Right lobe of liver (tissue), 6 donors: ENCODE measurements at regions not wholly inside any gene's neighbourhood (a gene's known extent, or its start where the extent isn't known, plus 50 kb on each side); places are given as distances from the start of the nearest gene placed in this dataset.
A peak's percentile ranks its signal among the peaks of the same experiment; 100 is the strongest.

Experiments
- ATAC-seq, 4 donors: fragments of 200-7000 bp; cut with Tn5 transposase; one replicate each; pipeline ENCODE4 v1.9.1; 2020; ENCODE audit warnings: mild to moderate bottlenecking in 4 of 4, moderate library complexity in 4 of 4
- DNase-seq, 3 donors: peaks; one replicate each; pipeline ENCODE4 v3.0.0-alpha.2; 2020
- H3K27ac ChIP-seq, 3 donors: fragments of 200-600 bp; one replicate each; pipeline ENCODE4 v1.8.0; 2022
- H3K27me3 ChIP-seq, 2 donors: fragments of 200-600 bp; one replicate each; pipeline ENCODE4 v1.8.0; 2022
- H3K36me3 ChIP-seq, 4 donors: fragments of 200-600 bp; sonication (generic) in 1 of 4; one replicate each; pipeline versions ENCODE4 v1.5.1 to v1.8.0; 2017 to 2022; ENCODE audit warnings: control low read depth in 1 of 4
- H3K4me1 ChIP-seq, 4 donors: fragments of 200-600 bp; sonication (generic) in 1 of 4; one replicate each; pipeline versions ENCODE4 v1.5.1 to v1.8.0; 2017 to 2022; ENCODE audit warnings: control low read depth in 1 of 4
- H3K4me3 ChIP-seq, 3 donors: fragments of 200-600 bp; one replicate each; pipeline ENCODE4 v1.8.0; 2022
- H3K9me3 ChIP-seq, 4 donors: fragments of 200-600 bp; sonication (generic) in 1 of 4; one replicate each; pipeline versions ENCODE4 v1.5.1 to v1.8.0; 2017 to 2022; ENCODE audit warnings: control low read depth in 1 of 4
- POLR2A ChIP-seq: fragments of 450-650 bp; IDR thresholded peaks from one replicate; pipeline ENCODE4 v1.6.1; 2017; ENCODE audit warnings: antibody characterized with exemption, mild to moderate bottlenecking
- WGBS: methylation state at CpG from one replicate; pipeline ENCODE4 v1.1.6; 2018; ENCODE audit warnings: low coverage, low lambda C conversion rate; ENCODE audit not compliant: insufficient coverage; ENCODE audit errors: missing lambda C conversion rate; 5-methylcytosine and 5-hydroxymethylcytosine counted together
- intact Hi-C, 2 donors: fragments of 100-400 bp; cut with DNase I; formaldehyde crosslinking; loops; one replicate each; pipeline versions ENCODE4 v1.11.2 to v1.14.1; 2022
- TF ChIP-seq, protein P1 (sequence below), 4 donors: fragments of 200-600 bp in 3 of 4; fragments of 450-650 bp in 1 of 4; IDR thresholded peaks; one replicate each; pipeline versions ENCODE4 v1.5.1 to v1.8.0; 2016 to 2022; ENCODE audit warnings: antibody characterized with exemption in 4 of 4, mild to moderate bottlenecking in 2 of 4
- donor health status: DM: no; HTN: yes; CAD: no.
- donor health status: DM: no; HTN: no; CAD: no.
- donor health status: DM: no; HTN: no; CAD: no.
- donor health status: DM: no; HTN: yes; CAD: no.
- donor health status: DM: no; HTN: yes; CAD: no.

DNA sequence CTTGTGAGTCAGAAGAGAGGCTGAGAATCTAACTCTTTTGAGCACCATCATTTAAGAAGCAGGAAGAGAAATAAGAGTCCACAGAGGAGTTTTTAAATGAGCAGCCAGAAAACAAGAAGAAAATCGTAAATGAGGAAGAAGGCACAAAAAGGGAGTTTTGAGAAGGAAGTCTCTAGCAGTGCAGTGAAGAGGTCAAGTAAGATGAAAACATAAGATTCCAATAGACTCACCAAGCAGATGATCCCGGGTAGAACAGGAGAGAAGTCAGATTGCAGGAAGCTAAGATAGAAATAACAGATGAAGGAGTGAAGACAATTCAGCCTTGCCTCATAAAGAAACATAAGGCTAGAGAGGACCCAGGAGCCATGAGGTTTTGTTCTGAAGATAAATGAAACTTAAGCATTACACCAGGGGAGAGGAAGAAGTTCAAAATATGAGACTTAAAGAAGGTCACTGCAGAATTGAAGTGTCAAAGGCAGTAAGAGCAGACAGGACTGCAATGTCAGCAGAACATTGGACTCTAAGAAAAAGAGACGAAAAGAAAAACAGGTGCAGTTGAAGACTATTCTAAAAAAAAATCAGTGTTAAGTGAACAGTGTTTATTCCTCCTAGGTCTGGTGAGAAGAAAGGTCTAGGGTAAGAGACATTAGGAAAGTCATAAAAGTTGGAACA lies 229.0 kb downstream of the SEC23A start:
- TF ChIP-seq, protein P1, sequence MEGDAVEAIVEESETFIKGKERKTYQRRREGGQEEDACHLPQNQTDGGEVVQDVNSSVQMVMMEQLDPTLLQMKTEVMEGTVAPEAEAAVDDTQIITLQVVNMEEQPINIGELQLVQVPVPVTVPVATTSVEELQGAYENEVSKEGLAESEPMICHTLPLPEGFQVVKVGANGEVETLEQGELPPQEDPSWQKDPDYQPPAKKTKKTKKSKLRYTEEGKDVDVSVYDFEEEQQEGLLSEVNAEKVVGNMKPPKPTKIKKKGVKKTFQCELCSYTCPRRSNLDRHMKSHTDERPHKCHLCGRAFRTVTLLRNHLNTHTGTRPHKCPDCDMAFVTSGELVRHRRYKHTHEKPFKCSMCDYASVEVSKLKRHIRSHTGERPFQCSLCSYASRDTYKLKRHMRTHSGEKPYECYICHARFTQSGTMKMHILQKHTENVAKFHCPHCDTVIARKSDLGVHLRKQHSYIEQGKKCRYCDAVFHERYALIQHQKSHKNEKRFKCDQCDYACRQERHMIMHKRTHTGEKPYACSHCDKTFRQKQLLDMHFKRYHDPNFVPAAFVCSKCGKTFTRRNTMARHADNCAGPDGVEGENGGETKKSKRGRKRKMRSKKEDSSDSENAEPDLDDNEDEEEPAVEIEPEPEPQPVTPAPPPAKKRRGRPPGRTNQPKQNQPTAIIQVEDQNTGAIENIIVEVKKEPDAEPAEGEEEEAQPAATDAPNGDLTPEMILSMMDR (IDR thresholded peaks at IDR 0.05), result no peak
- no peak for TF ChIP-seq POLR2A
- Histone ChIP-seq H3K4me3 (no peak overlapping the region), H3K4me1 (peaks cover 0 to 5% (median 2%) of the 10 kb centered on the region in 4 donors), H3K27me3 (no peaks in the 10 kb centered on the region), H3K36me3 (no peaks in the 10 kb centered on the region), H3K27ac (no peak overlapping the region), H3K9me3 (no peaks in the 10 kb centered on the region)
- ATAC-seq, result peak in 3 of 4 donors; percentile 19 to 71 (median 47)
- no peak for DNase-seq
- intact Hi-C loops, result loop anchor here in 1 of 2 donors (10.0 kb wide), 1 partner anchor 149 kb away; no protein-coding TSS in a partner anchor
- 34% methylated on average over 3 of the region's 3 CpGs for WGBS

DNA sequence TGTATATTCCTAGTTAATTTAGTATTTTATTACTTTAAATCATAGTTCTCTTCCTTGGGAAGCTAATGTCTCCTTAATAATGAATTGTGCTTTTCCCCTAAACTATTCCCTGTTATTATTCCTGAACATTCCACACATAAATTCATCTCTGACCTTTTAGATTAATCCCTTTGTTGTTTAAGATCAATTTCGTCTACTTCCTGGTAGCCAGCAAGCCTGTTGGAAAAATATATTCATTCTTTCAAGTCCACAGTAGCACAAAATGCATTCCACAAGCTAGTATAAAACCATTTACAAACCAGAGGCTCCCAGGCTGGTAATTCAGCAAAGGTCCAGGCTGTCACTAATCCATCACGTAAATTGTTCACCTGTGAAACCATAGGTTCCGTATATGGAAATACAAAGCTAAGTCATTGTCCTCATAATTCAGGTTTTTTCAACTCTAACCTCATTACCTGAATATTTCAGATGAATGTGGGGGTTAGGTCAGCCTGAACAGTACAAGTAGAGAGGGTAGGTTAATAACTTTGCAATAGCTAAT lies 232.7 kb downstream of the SEC23A start:
- no peaks in the 10 kb centered on the region for H3K36me3 ChIP-seq
- no peak for DNase-seq
- no peaks in the 10 kb centered on the region for H3K27me3 ChIP-seq
- H3K4me3 ChIP-seq, result no peak overlapping the region
- no peaks in the 10 kb centered on the region for H3K9me3 ChIP-seq
- H3K27ac ChIP-seq, result no peak overlapping the region
- H3K4me1 ChIP-seq, result peaks cover 0 to 15% (median 7%) of the 10 kb centered on the region in 4 donors
- TF ChIP-seq, protein P1 (IDR thresholded peaks at IDR 0.05), result no peak
- TF ChIP-seq POLR2A, result no peak
- ATAC-seq, result no peak
- intact Hi-C loops, result loop anchor here in 1 of 2 donors (10.0 kb wide), 1 partner anchor 146 kb away; no protein-coding TSS in a partner anchor
- 79% methylated on average over 3 of the region's 3 CpGs for whole genome bisulfite sequencing

DNA sequence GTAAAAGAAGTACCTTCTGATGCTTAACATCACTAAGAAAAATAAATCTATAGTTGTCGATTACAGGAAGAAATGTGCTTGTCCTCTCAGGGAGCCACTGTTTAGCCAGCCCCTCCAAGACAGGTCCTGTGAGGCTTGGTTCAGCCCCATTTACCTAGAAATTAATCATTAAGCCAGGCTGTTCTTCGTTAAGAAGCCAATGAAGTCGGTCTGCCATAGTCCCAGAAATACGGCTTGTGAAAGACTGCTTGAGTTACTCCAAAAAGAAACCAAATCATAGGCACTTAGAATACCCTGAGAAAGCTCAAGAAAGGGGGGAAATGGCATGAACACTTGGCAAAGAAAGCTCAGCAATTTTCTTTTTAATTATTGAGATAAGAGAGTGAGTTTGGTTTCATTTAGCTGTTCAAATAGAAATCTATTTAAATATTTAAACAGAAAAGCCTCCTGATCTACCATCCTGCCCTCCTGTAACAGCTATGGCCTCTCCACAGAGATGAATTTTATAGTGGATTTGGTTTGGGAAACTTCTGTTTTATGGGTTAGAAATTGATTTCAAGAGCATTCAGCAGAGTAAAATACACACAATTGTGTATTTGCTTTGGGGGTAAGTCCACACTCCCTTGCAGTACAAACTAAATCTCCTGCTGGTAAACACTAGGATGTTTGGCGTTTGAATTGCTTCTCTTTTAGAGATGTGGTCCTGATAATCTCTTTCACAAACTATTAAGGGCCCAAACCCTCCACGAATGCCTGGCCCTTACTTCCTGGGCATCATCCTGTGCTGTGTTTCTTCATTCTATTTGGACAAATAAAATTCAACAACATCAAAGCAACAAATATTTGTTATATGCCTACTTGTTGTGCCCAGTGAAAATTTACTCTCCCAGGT lies 234.4 kb downstream of the SEC23A start:
- Histone ChIP-seq H3K4me1 (peaks cover 0 to 15% (median 7%) of the 10 kb centered on the region in 4 donors), H3K9me3 (no peaks in the 10 kb centered on the region), H3K4me3 (peak overlapping the region; percentile 10 to 42 (median 13)), H3K36me3 (no peaks in the 10 kb centered on the region), H3K27ac (peak overlapping the region in 2 of 3 donors; percentile 13 to 64), H3K27me3 (no peaks in the 10 kb centered on the region)
- peak; percentile 84 to 93 (median 89) for ATAC-seq
- no peak for TF ChIP-seq POLR2A
- TF ChIP-seq, protein P1 (IDR thresholded peaks at IDR 0.05), result no peak
- 29% methylated on average over 6 of the region's 6 CpGs for WGBS
- DNase-seq, result no peak
- intact Hi-C loops, result loop anchor here in 1 of 2 donors (10.0 kb wide), 1 partner anchor 146 kb away; no protein-coding TSS in a partner anchor

DNA sequence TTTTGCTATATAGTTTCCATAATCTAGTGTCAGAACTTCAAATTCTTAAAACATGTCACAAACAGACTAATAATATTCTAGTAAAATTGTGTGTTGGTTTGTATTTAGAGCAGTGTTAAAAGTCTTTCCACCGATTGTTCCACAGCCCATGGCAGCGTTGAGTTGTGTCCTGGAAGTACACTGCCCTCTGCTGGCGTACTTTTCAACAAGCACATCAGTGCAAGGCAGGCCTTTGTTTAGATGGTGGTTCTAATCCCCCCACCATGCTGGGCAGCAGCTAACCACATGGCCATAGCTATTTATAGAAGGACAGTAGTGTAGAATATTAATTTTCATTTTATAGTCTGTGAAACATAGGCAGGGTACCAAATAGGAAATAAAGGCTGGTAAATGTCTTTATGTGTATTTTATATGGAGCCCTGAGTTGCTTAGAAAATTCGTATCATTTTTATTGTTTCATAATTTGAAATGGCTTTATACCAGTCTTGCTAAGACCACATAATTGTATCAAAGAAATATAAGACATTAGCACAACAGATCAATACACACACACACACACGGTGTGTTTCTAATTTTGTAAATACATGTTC lies 235.4 kb downstream of the SEC23A start:
- 24% methylated on average over 5 of the region's 5 CpGs for WGBS
- no peak overlapping the region for H3K27ac ChIP-seq
- DNase-seq, result peak; percentile 60 to 75 (median 68)
- intact Hi-C loops, result loop anchor here in 1 of 2 donors (10.0 kb wide), 1 partner anchor 147 kb away; no protein-coding TSS in a partner anchor
- TF ChIP-seq POLR2A, result no peak
- TF ChIP-seq, protein P1 (IDR thresholded peaks at IDR 0.05), result peak; percentile 66 to 90 (median 86)
- no peaks in the 10 kb centered on the region for H3K36me3 ChIP-seq
- H3K4me3 ChIP-seq, result no peak overlapping the region
- peaks cover 0 to 15% (median 7%) of the 10 kb centered on the region in 4 donors for H3K4me1 ChIP-seq
- H3K9me3 ChIP-seq, result no peaks in the 10 kb centered on the region
- H3K27me3 ChIP-seq, result no peaks in the 10 kb centered on the region
- peak; percentile 84 to 92 (median 89) for ATAC-seq
